ENCODE measurements at regions not wholly inside any gene's neighbourhood (a gene's known extent, or its start where the extent isn't known, plus 50 kb on each side); places are given as distances from the start of the nearest gene placed in this dataset.

- TF ChIP-seq, protein P1, sequence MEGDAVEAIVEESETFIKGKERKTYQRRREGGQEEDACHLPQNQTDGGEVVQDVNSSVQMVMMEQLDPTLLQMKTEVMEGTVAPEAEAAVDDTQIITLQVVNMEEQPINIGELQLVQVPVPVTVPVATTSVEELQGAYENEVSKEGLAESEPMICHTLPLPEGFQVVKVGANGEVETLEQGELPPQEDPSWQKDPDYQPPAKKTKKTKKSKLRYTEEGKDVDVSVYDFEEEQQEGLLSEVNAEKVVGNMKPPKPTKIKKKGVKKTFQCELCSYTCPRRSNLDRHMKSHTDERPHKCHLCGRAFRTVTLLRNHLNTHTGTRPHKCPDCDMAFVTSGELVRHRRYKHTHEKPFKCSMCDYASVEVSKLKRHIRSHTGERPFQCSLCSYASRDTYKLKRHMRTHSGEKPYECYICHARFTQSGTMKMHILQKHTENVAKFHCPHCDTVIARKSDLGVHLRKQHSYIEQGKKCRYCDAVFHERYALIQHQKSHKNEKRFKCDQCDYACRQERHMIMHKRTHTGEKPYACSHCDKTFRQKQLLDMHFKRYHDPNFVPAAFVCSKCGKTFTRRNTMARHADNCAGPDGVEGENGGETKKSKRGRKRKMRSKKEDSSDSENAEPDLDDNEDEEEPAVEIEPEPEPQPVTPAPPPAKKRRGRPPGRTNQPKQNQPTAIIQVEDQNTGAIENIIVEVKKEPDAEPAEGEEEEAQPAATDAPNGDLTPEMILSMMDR (IDR thresholded peaks at IDR 0.05; ENCODE audit: low read depth, low read length), result no peak
- TF ChIP-seq EZH2phosphoT487 (IDR thresholded peaks at IDR 0.05; ENCODE audit: low read depth), result no peak
Measured at GRCh38 chr13:71115301-71115700, 751.7 kb downstream of the DACH1 start.

All from OCI-LY3 (cell line).